Smooth muscle cell (in vitro differentiated cells): ENCODE measurements at regions not wholly inside any gene's neighbourhood (a gene's known extent, or its start where the extent isn't known, plus 50 kb on each side); places are given as distances from the start of the nearest gene placed in this dataset.

Experiments used
- DNase-seq: peaks from one replicate; lab custom pipeline; 2025; ENCODE audit not compliant: unreplicated experiment; lab: John Stamatoyannopoulos, UW
- H2AFZ ChIP-seq: fragments of 200-600 bp; sonication (generic); 2 replicates; pipeline ENCODE4 v1.6.0; 2016; ENCODE audit warnings: antibody characterized with exemption, low read depth, mild to moderate bottlenecking
- H3F3A ChIP-seq: fragments of 200-600 bp; sonication (generic); 2 replicates; pipeline ENCODE4 v1.6.0; 2017; ENCODE audit warnings: antibody characterized with exemption, low read depth
- H3K27ac ChIP-seq: fragments of 200-600 bp; sonication (generic); 2 replicates; pipeline ENCODE4 v1.5.1; 2016; ENCODE audit warnings: low read depth, mild to moderate bottlenecking
- H3K27me3 ChIP-seq: fragments of 200-600 bp; sonication (generic); 2 replicates; pipeline ENCODE4 v1.6.1; 2016; ENCODE audit warnings: low read depth, mild to moderate bottlenecking
- H3K36me3 ChIP-seq: fragments of 200-600 bp; sonication (generic); 2 replicates; pipeline ENCODE4 v1.5.1; 2016; ENCODE audit warnings: low read depth
- H3K4me1 ChIP-seq: fragments of 200-600 bp; sonication (generic); 2 replicates; pipeline ENCODE4 v1.5.1; 2016; ENCODE audit warnings: low read depth
- H3K4me2 ChIP-seq: fragments of 200-600 bp; sonication (generic); 2 replicates; pipeline ENCODE4 v1.6.0; 2016; ENCODE audit warnings: mild to moderate bottlenecking
- H3K4me3 ChIP-seq: fragments of 200-600 bp; sonication (generic); 2 replicates; pipeline ENCODE4 v1.5.1; 2016; ENCODE audit warnings: mild to moderate bottlenecking
- H3K79me2 ChIP-seq: fragments of 200-600 bp; sonication (generic); 2 replicates; pipeline ENCODE4 v1.6.0; 2016; ENCODE audit warnings: low read depth, mild to moderate bottlenecking
- H3K9ac ChIP-seq: fragments of 200-600 bp; sonication (generic); 2 replicates; pipeline ENCODE4 v1.6.0; 2016; ENCODE audit warnings: low read depth
- H3K9me3 ChIP-seq: fragments of 200-600 bp; sonication (generic); replicated peaks from 2 replicates; pipeline ENCODE4 v1.5.1; 2016; ENCODE audit warnings: low read depth
- H4K20me1 ChIP-seq: fragments of 200-600 bp; sonication (generic); 2 replicates; pipeline ENCODE4 v1.6.0; 2016; ENCODE audit warnings: low read depth
- CTCF ChIP-seq: fragments of 200-600 bp; sonication (generic); IDR thresholded peaks from 2 replicates; pipeline ENCODE4 v1.5.1; 2017; ENCODE audit warnings: borderline replicate concordance, mild to moderate bottlenecking, antibody characterized with exemption; ENCODE audit not compliant: insufficient read depth, poor library complexity, severe bottlenecking
- WGBS: methylation state at CpG from one replicate; pipeline ENCODE4 v1.1.7; 2016; ENCODE audit warnings: low lambda C conversion rate; 5-methylcytosine and 5-hydroxymethylcytosine counted together

DNA sequence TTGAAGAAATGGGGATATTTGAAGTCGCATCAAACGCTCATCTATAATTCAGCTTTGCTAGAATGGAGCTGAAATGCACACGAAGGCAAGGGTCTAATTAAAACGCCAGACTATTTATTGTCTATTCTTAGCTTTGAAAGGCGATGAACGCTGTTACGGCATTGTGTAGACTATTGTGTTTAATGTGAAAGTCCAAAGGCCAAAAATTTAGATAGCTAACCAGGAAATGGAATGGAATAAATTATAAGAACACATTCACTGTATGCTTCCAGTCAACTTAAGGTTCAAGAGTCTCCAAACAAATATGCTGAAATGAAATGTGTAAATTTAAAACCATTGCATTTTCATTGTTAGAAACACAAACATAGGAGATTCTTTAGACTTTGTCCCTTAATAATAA is 186.2 kb downstream of the CWF19L2 start:
- no peak for DNase-seq
- H3K9me3 ChIP-seq, result no peaks in the 10 kb centered on the region
- H3K4me1 ChIP-seq, result no peaks in the 10 kb centered on the region
- no peaks in the 10 kb centered on the region for H3K27me3 ChIP-seq
- H3K4me3 ChIP-seq, result no peak overlapping the region
- no peaks in the 10 kb centered on the region for H3K79me2 ChIP-seq
- H3K9ac ChIP-seq, result no peak overlapping the region
- 92% methylated on average over 7 of the region's 7 CpGs for WGBS
- H3F3A ChIP-seq, result no peaks in the 10 kb centered on the region
- H4K20me1 ChIP-seq, result no peaks in the 10 kb centered on the region
- no peaks in the 10 kb centered on the region for H3K36me3 ChIP-seq
- TF ChIP-seq CTCF, result no peak
- no peak overlapping the region for H2AFZ ChIP-seq
- no peak overlapping the region for H3K27ac ChIP-seq
- no peak overlapping the region for H3K4me2 ChIP-seq

DNA sequence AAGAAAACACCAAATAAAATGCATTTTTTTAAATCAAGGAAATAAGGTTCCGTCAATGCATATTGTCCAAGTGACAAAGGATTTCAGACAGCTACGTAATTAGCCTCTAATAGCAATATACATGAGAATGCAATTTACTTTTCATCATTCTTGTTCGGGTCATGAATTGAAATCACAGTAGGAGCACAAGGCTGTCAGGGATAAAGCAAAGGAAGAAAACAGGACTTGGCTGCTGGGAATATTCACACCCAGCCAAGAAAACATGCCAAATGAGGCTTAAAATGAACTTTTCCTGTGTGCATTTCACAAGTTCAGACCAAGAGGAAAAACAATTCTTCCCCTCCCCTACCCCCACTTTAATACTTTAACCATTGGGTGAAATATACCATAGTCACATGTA is 188.6 kb downstream of the CWF19L2 start:
- Histone ChIP-seq H3K9me3 (no peaks in the 10 kb centered on the region), H2AFZ (no peak overlapping the region), H3K4me2 (no peak overlapping the region), H3F3A (no peaks in the 10 kb centered on the region), H3K9ac (no peak overlapping the region), H3K79me2 (no peaks in the 10 kb centered on the region), H3K27me3 (no peaks in the 10 kb centered on the region), H3K4me1 (no peaks in the 10 kb centered on the region), H3K4me3 (no peak overlapping the region), H3K36me3 (no peaks in the 10 kb centered on the region), H3K27ac (no peak overlapping the region), H4K20me1 (no peaks in the 10 kb centered on the region)
- 88% methylated on average over 3 of the region's 3 CpGs for WGBS
- no peak for DNase-seq
- TF ChIP-seq CTCF, result no peak

- WGBS, result 94% methylated on average over 3 of the region's 3 CpGs
- Histone ChIP-seq H3K79me2 (no peaks in the 10 kb centered on the region), H3K4me1 (no peaks in the 10 kb centered on the region), H3K9me3 (no peaks in the 10 kb centered on the region), H2AFZ (no peak overlapping the region), H3K9ac (no peak overlapping the region), H4K20me1 (no peaks in the 10 kb centered on the region), H3K27ac (no peak overlapping the region), H3F3A (no peaks in the 10 kb centered on the region), H3K36me3 (no peaks in the 10 kb centered on the region), H3K4me2 (no peak overlapping the region), H3K4me3 (no peak overlapping the region), H3K27me3 (no peaks in the 10 kb centered on the region)
- no peak for TF ChIP-seq CTCF
- DNase-seq, result no peak
Measured at GRCh38 chr11:107266455-107266854, 191.2 kb downstream of the CWF19L2 start.

GRCh38 chr11:107265591-107266121 is 192.0 kb downstream of the CWF19L2 start:
- TF ChIP-seq CTCF, result no peak
- no peak overlapping the region for H3K4me2 ChIP-seq
- no peaks in the 10 kb centered on the region for H4K20me1 ChIP-seq
- H3K9me3 ChIP-seq, result no peaks in the 10 kb centered on the region
- H3K27me3 ChIP-seq, result no peaks in the 10 kb centered on the region
- no peaks in the 10 kb centered on the region for H3F3A ChIP-seq
- H3K4me1 ChIP-seq, result no peaks in the 10 kb centered on the region
- 92% methylated on average over 1 of the region's 1 CpG for WGBS
- no peak for DNase-seq
- H3K9ac ChIP-seq, result no peak overlapping the region
- H2AFZ ChIP-seq, result no peak overlapping the region
- no peaks in the 10 kb centered on the region for H3K36me3 ChIP-seq
- no peak overlapping the region for H3K27ac ChIP-seq
- H3K79me2 ChIP-seq, result no peaks in the 10 kb centered on the region
- no peak overlapping the region for H3K4me3 ChIP-seq
